OCI-LY7 (cell line): ENCODE measurements at regions not wholly inside any gene's neighbourhood (a gene's known extent, or its start where the extent isn't known, plus 50 kb on each side); places are given as distances from the start of the nearest gene placed in this dataset.

Source experiments
- CTCF ChIP-seq: fragments of 200-600 bp; sonication (generic); conservative IDR thresholded peaks from 2 replicates; pipeline ENCODE4 v1.5.1; 2014; ENCODE audit warnings: mild to moderate bottlenecking, antibody characterized with exemption, low read length, moderate library complexity, mixed read lengths
- EZH2phosphoT487 ChIP-seq: fragments of 200-600 bp; sonication (generic); IDR thresholded peaks from 2 replicates; pipeline ENCODE4 v1.6.1; 2018; ENCODE audit warnings: low read depth, borderline replicate concordance, mild to moderate bottlenecking, mixed run types, antibody characterized with exemption, low read length, moderate library complexity, mixed read lengths

DNA sequence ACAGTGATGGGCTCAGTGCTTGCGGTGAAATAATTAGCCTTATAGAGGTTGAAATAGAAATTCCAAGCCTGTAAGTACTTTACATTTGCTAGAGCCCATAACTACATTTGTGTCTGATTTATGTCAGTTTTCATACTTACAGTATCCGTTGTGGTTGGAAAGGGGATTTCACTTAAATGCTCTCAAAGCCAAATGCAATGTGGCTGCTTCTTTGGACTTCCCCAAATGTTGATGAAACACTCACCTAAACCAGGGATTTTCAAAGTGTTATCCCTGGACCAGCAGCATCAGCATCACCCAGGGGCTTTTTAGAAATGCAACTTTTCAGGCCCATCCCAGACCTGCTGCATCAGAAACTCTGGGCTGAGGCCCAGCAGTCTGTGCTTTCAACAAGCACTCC is 378.7 kb downstream of the MCTP2 start:
- TF ChIP-seq CTCF: no peak
- no peak for TF ChIP-seq EZH2phosphoT487
